ENCODE measurements at regions not wholly inside any gene's neighbourhood (a gene's known extent, or its start where the extent isn't known, plus 50 kb on each side); places are given as distances from the start of the nearest gene placed in this dataset.
A peak's percentile ranks its signal among the peaks of the same experiment; 100 is the strongest.

- peak in 1 of 11 experiments; percentile 20 for TF ChIP-seq CTCF (IDR thresholded peaks at IDR 0.05 in 8 of 11, conservative IDR thresholded peaks at IDR 0.05 in 3 of 11)
- no peak for TF ChIP-seq POLR2A (IDR thresholded peaks at IDR 0.05)
- TF ChIP-seq POLR2AphosphoS5 (IDR thresholded peaks at IDR 0.05) = no peak
Observed at GRCh38 chr2:153287109-153287801, 191.3 kb downstream of the RPRM start.

All from spleen (tissue), 7 donors.